Endodermal cell (in vitro differentiated cells): ENCODE measurements at regions not wholly inside any gene's neighbourhood (a gene's known extent, or its start where the extent isn't known, plus 50 kb on each side); places are given as distances from the start of the nearest gene placed in this dataset.

ENCODE experiments used
- DNase-seq: peaks from one replicate; pipeline ENCODE4 v3.0.0-alpha.2; 2017
- H3K27ac ChIP-seq: 2 replicates; pipeline ENCODE4 v1.5.1; 2013; ENCODE audit warnings: mild to moderate bottlenecking, low read depth, low read length, moderate library complexity
- H3K27me3 ChIP-seq: 2 replicates; pipeline ENCODE4 v1.6.1; 2013; ENCODE audit warnings: mild to moderate bottlenecking, low read length, moderate library complexity; ENCODE audit not compliant: insufficient read depth, control insufficient read depth, poor library complexity, severe bottlenecking
- H3K36me3 ChIP-seq: 2 replicates; pipeline ENCODE4 v1.7.0; 2013; ENCODE audit warnings: mild to moderate bottlenecking, low read length, moderate library complexity; ENCODE audit not compliant: control insufficient read depth, insufficient read depth
- H3K4me1 ChIP-seq: one replicate; pipeline ENCODE4 v1.7.0; 2013; ENCODE audit warnings: low read length; ENCODE audit not compliant: control insufficient read depth, insufficient read depth
- H3K4me3 ChIP-seq: 2 replicates; pipeline ENCODE4 v1.5.1; 2013; ENCODE audit warnings: mild to moderate bottlenecking, low read length, moderate library complexity
- H3K9ac ChIP-seq: 2 replicates; pipeline ENCODE4 v1.6.1; 2013; ENCODE audit warnings: mild to moderate bottlenecking, low read length, moderate library complexity; ENCODE audit not compliant: poor library complexity, severe bottlenecking; ENCODE audit errors: extremely low read depth
- H3K9me3 ChIP-seq: 2 replicates; pipeline ENCODE4 v1.6.1; 2013; ENCODE audit warnings: mild to moderate bottlenecking, low read length, moderate library complexity; ENCODE audit not compliant: control insufficient read depth
- H3K27ac Mint-ChIP-seq: 2 replicates; pipeline ENCODE4 v1.8.0; 2020; ENCODE audit warnings: mixed read lengths
- H3K27me3 Mint-ChIP-seq: 2 replicates; pipeline ENCODE4 v1.8.0; 2021; ENCODE audit warnings: mild to moderate bottlenecking, mixed read lengths; ENCODE audit not compliant: insufficient read depth
- H3K36me3 Mint-ChIP-seq: 2 replicates; pipeline ENCODE4 v1.8.0; 2020; ENCODE audit warnings: low read depth, mixed read lengths
- H3K4me1 Mint-ChIP-seq: 2 replicates; pipeline ENCODE4 v1.8.0; 2020; ENCODE audit warnings: mixed read lengths
- H3K4me3 Mint-ChIP-seq: 2 replicates; pipeline ENCODE4 v1.8.0; 2020; ENCODE audit warnings: mild to moderate bottlenecking, moderate library complexity, mixed read lengths
- H3K9me3 Mint-ChIP-seq: 2 replicates; pipeline ENCODE4 v1.8.0; 2020; ENCODE audit warnings: mild to moderate bottlenecking, mixed read lengths
- WGBS, 2 experiments: methylation state at CpG; one replicate each; pipeline versions ENCODE4 v1.1.5 to v1.1.7; 2013; ENCODE audit warnings: missing lambda C conversion rate in 2 of 2, mixed read lengths in 1 of 2; ENCODE audit not compliant: insufficient coverage in 1 of 2, insufficient read length in 1 of 2; 5-methylcytosine and 5-hydroxymethylcytosine counted together
- TF ChIP-seq, protein P1 (sequence below): fragments of 200-600 bp; sonication (generic); conservative IDR thresholded peaks from 2 replicates; pipeline ENCODE4 v1.5.0; 2021; ENCODE audit warnings: antibody characterized with exemption, mild to moderate bottlenecking

DNA sequence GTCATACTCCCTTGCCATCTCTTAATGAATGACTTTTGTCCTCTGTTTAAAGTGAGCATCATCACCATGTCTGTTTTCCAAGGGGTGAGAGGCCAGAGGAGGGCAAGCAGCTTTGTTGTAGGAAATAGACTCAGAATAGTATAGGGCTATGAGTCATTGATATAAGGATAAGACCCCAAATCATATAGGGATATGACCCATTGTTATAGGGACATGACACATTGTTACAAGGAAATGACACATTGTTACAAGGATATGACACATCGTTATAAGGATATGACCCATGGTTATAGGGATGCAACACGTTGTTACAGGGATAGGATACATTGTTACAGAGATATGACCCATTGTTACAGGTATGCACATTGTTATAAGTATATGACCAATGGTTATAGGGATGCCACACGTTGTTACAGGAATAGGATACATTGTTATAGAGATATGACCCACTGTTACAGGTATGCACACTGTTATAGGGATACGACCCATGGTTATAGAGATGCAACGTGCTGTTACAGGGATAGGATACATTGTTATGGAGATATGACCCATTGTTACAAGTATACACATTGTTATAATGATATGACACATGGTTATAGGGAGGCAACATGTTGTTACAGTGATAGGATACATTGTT, 311.1 kb upstream of the ADARB2 start:
- TF ChIP-seq, protein P1, sequence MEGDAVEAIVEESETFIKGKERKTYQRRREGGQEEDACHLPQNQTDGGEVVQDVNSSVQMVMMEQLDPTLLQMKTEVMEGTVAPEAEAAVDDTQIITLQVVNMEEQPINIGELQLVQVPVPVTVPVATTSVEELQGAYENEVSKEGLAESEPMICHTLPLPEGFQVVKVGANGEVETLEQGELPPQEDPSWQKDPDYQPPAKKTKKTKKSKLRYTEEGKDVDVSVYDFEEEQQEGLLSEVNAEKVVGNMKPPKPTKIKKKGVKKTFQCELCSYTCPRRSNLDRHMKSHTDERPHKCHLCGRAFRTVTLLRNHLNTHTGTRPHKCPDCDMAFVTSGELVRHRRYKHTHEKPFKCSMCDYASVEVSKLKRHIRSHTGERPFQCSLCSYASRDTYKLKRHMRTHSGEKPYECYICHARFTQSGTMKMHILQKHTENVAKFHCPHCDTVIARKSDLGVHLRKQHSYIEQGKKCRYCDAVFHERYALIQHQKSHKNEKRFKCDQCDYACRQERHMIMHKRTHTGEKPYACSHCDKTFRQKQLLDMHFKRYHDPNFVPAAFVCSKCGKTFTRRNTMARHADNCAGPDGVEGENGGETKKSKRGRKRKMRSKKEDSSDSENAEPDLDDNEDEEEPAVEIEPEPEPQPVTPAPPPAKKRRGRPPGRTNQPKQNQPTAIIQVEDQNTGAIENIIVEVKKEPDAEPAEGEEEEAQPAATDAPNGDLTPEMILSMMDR: no peak
- Histone ChIP-seq H3K4me3 (no peak overlapping the region), H3K27ac (no peak overlapping the region), H3K4me1 (no peaks in the 10 kb centered on the region), H3K36me3 (no peaks in the 10 kb centered on the region), H3K9me3 (no peaks in the 10 kb centered on the region), H3K27me3 (no peaks in the 10 kb centered on the region), H3K9ac (no peak overlapping the region)
- no peak for DNase-seq
- Mint-ChIP-seq H3K27me3 (no peaks in the 10 kb centered on the region), H3K27ac (no peak overlapping the region), H3K36me3 (no peaks in the 10 kb centered on the region), H3K4me3 (no peak overlapping the region), H3K4me1 (no peaks in the 10 kb centered on the region), H3K9me3 (no peaks in the 10 kb centered on the region)
- WGBS, 2 experiments: 82 to 88% methylated on average over 5 of the region's 5 CpGs

DNA sequence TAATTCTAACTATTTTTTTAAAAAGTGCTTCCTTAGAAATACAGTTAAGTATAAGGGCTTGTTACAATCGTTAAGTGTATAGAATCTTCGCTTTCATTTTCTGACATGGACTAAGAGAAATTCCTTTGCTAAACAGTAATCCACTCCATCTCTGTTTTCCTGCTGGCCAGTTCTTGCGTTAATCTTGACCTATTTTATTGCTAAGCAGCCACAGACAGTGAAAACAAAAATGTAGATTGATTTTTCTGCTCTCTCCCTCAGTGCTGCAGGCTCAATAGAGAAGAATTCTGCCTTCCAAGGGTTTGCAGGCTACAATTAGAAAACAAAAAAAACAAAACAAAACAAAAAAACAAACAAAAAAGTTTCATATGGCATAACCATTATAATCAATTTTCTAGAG, 310.4 kb upstream of the ADARB2 start:
- Mint-ChIP-seq H3K27ac (no peak overlapping the region), H3K4me1 (no peaks in the 10 kb centered on the region), H3K4me3 (no peak overlapping the region), H3K9me3 (no peaks in the 10 kb centered on the region), H3K27me3 (no peaks in the 10 kb centered on the region), H3K36me3 (no peaks in the 10 kb centered on the region)
- no peak for DNase-seq
- H3K27me3 ChIP-seq: no peaks in the 10 kb centered on the region
- H3K4me1 ChIP-seq: no peaks in the 10 kb centered on the region
- H3K9me3 ChIP-seq: no peaks in the 10 kb centered on the region
- H3K9ac ChIP-seq: no peak overlapping the region
- TF ChIP-seq, protein P1: no peak
- 93 to 95% methylated on average over 3 of the region's 3 CpGs for WGBS, 2 experiments
- H3K27ac ChIP-seq: no peak overlapping the region
- H3K36me3 ChIP-seq: no peaks in the 10 kb centered on the region
- H3K4me3 ChIP-seq: no peak overlapping the region

DNA sequence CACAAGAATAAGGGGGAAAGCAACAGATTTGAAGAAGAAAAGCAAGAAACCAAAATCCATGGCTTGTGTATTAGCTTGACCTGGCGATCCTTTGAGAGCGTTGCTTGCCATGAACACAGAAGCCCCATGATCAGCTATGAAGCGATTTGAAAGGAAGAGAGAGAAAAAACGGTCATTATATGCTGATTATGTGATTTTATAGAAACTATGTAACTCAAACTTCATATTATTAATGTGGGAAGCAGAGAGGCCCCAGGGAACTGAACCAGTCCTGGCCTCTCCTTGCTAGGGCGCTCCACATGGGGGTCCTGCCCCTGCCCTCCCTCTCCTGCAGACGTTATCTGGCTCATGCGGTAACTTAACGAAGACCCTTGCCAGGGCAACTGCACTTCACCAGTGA, 306.1 kb upstream of the ADARB2 start:
- WGBS, 2 experiments: 82 to 84% methylated on average over 6 to 7 of the region's 8 CpGs
- Mint-ChIP-seq H3K27ac (no peak overlapping the region), H3K27me3 (no peaks in the 10 kb centered on the region), H3K36me3 (no peaks in the 10 kb centered on the region), H3K9me3 (no peaks in the 10 kb centered on the region), H3K4me1 (no peaks in the 10 kb centered on the region), H3K4me3 (no peak overlapping the region)
- Histone ChIP-seq H3K27me3 (no peaks in the 10 kb centered on the region), H3K9me3 (no peaks in the 10 kb centered on the region), H3K4me1 (no peaks in the 10 kb centered on the region), H3K4me3 (no peak overlapping the region), H3K9ac (no peak overlapping the region), H3K36me3 (no peaks in the 10 kb centered on the region), H3K27ac (no peak overlapping the region)
- TF ChIP-seq, protein P1: no peak
- DNase-seq: no peak
